ENCODE measurements at regions not wholly inside any gene's neighbourhood (a gene's known extent, or its start where the extent isn't known, plus 50 kb on each side); places are given as distances from the start of the nearest gene placed in this dataset.

DNA sequence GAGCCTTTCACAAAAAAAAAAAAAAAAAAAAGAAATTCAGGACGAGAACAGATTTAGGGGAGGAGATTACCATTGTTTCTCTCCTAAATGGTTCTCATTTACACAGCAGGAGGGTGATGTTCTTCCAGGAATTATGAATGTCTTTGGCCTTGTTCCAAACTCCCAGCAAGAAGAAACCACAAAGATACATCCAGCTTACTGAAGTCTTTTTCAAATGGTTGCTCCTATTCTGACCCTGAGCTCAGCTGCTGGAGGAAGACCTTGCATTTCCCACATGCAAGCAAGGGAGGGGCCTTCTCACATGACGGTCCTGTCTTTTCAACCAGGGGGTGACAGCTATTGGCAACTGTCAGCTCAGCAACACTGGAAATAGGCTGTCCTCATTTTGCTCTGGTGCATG is 203.0 kb upstream of the VLDLR start:
- no peak for TF ChIP-seq EZH2 (IDR thresholded peaks at IDR 0.05; ENCODE audit: insufficient read depth, poor library complexity, severe bottlenecking)
- TF ChIP-seq EZH2phosphoT487 (IDR thresholded peaks at IDR 0.05; ENCODE audit: insufficient read depth, low read depth) = no peak

All from GM23248 (cell line).